VCaP (cell line): ENCODE measurements at regions not wholly inside any gene's neighbourhood (a gene's known extent, or its start where the extent isn't known, plus 50 kb on each side); places are given as distances from the start of the nearest gene placed in this dataset.
A peak's percentile ranks its signal among the peaks of the same experiment; 100 is the strongest.

ENCODE experiments used
- H3K27ac ChIP-seq: fragments of 450-650 bp; 2 replicates; pipeline ENCODE4 v1.5.1; 2017
- TF ChIP-seq, protein P1 (sequence below): fragments of 450-650 bp; conservative IDR thresholded peaks from 2 replicates; pipeline ENCODE4 v1.5.1; 2017; ENCODE audit warnings: mild to moderate bottlenecking, moderate library complexity

DNA sequence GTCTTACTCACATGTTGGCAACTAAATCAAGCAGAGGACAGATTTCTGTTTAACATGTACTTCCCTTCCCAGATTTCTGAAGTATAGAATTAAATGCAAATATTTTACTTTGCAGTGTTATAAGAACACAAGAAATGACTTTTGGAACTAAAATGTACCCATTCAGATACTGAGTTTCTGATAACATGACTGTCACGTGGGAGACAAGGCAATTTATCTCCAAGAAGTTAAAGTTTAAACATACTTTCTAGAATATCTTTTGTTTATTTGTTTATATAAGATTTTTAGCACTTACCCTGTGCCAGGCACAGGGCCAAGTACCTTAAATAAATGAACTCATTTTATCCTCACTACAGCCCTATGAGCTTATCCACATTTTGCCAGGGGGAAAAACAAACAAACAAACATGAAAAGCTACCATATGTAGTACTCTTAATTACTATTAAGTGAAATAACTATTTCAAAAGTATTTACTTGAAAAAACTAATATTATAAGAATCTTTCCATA is 807.1 kb upstream of the KCND2 start:
- no peak overlapping the region for H3K27ac ChIP-seq
- TF ChIP-seq, protein P1, sequence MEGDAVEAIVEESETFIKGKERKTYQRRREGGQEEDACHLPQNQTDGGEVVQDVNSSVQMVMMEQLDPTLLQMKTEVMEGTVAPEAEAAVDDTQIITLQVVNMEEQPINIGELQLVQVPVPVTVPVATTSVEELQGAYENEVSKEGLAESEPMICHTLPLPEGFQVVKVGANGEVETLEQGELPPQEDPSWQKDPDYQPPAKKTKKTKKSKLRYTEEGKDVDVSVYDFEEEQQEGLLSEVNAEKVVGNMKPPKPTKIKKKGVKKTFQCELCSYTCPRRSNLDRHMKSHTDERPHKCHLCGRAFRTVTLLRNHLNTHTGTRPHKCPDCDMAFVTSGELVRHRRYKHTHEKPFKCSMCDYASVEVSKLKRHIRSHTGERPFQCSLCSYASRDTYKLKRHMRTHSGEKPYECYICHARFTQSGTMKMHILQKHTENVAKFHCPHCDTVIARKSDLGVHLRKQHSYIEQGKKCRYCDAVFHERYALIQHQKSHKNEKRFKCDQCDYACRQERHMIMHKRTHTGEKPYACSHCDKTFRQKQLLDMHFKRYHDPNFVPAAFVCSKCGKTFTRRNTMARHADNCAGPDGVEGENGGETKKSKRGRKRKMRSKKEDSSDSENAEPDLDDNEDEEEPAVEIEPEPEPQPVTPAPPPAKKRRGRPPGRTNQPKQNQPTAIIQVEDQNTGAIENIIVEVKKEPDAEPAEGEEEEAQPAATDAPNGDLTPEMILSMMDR = no peak

DNA sequence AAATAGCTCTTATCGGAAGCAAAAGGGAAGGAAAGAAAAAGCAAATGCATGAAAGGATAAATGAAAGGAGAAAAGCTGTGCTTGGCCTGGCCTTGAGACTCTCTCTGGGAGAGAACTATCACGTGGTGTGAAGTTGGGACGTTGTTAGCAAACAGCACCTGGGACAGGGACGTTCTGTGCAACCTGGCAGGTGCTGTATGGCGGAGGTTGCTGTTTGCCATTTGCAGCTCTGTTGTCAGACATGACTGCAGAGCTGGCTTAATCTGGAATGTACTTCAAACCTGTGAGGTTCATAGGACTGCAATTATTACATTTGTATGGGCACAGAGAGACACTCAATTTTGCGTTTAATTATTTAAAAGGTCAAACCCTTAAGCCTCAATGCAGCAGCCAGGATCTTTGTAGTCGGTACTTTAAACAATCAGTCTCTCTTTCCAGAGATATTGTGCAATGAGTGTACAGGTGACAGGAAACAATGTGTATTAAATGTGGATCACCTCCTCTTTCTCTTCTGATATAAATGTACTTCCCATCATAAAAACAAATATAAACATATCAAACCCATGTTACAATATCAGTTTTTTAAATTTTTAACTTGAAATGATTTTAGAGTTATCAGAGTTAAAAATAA is 800.5 kb upstream of the KCND2 start:
- TF ChIP-seq, protein P1 = no peak
- H3K27ac ChIP-seq = peak overlapping the region; percentile 18; the same call in 1 of the 2 replicates

DNA sequence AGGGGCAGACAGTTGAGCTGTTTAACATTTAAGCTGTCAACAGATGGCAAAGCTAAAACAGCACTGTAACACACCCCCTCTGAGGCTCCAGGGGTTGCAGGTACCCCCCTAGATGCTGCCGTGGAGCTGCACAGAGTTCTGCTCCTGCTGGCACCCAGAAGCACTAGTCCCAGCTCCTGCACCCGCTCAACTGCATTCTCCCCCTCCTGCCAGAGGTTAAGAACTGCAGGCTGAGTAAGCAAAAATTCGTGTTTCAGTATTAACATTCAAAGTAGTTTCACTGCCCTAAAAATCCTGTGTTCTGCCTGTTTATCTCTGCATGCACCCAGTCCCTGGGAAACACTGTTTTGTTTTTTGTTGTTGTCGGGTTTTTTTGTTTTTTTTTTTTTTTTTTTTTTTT is 790.8 kb upstream of the KCND2 start:
- no peak overlapping the region for H3K27ac ChIP-seq
- TF ChIP-seq, protein P1 = peak; percentile 72

DNA sequence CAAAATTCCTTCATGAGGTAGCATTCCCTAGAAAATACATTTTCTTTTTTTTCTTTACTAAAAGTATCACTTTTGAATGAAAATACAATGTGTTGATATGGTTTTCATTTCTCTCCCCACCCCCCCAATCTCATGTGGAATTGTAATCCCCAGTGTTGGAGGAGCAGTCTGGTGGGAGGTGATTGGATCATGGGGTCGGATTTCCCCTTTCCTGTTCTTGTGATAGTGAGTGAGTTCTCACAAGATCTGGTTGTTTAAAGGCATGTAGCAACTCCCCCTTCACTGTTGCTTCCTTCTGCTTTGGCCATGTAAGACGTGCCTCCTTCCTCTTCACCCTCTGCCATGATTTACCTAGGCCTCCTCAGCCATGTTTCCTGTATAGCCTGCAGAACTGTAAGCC is 790.3 kb upstream of the KCND2 start:
- no peak overlapping the region for H3K27ac ChIP-seq
- TF ChIP-seq, protein P1 = no peak

DNA sequence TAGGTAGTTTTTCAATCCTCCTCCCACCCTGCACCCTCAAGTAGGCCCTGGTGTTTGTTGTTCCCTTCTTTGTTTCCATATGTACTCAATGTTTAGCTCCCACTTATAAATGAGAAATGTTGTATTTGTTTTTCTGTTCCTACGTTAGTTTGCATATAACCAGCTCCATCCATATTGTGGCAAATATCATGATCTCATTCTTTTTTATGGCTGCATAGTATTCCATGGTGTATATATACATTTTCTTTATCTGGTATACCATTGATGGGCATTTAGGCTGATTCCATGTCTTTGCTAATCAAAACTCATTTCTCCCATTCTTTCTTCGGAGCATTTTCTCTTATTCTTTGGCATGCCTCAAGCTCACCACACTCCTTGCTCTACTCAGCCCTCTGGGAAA is 789.6 kb upstream of the KCND2 start:
- TF ChIP-seq, protein P1 = no peak
- H3K27ac ChIP-seq = no peak overlapping the region

DNA sequence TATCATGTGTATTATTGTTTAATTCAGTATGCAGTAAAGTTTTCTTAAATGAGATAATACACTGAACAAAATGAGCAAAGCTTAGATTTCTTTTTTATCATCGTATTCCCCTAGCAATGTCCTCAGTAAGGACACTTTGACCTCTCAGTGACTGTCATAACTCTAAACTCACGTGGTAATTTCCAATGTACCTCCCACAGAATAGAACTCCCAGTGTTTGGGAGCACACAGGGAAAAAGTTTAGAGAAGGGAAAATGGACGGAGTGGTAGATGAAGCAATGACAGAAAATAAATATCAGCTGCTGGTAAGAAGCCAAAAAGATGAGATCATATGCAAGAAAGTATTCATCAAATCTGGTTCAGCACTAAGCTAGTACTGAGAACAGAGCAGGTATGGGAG is 758.6 kb upstream of the KCND2 start:
- TF ChIP-seq, protein P1 = no peak
- no peak overlapping the region for H3K27ac ChIP-seq

DNA sequence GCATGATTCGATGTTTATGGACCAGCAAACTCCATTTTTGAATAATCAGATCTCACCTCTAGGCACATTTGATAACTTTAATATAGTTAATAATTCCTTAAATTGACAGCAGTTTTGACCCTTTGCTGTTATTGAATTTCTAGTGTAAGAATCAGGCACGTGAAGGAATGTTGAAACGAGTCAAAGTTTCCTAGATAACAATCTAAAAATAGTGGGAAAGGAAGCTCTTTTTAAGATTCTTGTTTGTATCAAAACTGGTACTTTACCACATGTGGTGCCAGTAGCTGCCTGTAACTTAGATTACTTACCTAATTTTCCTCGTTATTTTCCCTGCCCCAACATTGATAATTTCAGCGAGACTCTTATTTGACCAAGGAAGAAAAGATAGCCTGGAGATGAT is 757.8 kb upstream of the KCND2 start:
- TF ChIP-seq, protein P1 = no peak
- no peak overlapping the region for H3K27ac ChIP-seq
